Trophoblast cell (in vitro differentiated cells and primary cell): ENCODE measurements at regions not wholly inside any gene's neighbourhood (a gene's known extent, or its start where the extent isn't known, plus 50 kb on each side); places are given as distances from the start of the nearest gene placed in this dataset.

Experiments used
- DNase-seq, 2 donors: peaks; one replicate each; pipeline ENCODE4 v3.0.0-alpha.2; 2016
- H2AFZ ChIP-seq: 2 replicates; pipeline ENCODE4 v1.6.1; 2013; ENCODE audit warnings: low read length, moderate library complexity, mild to moderate bottlenecking; ENCODE audit not compliant: insufficient read depth, poor library complexity
- H2AK5ac ChIP-seq: 2 replicates; pipeline ENCODE4 v1.6.1; 2013; ENCODE audit warnings: mild to moderate bottlenecking, low read length
- H2BK120ac ChIP-seq: 2 replicates; pipeline ENCODE4 v1.6.1; 2013; ENCODE audit warnings: low read length, mild to moderate bottlenecking, moderate library complexity; ENCODE audit not compliant: insufficient read depth, poor library complexity
- H2BK12ac ChIP-seq: 2 replicates; pipeline ENCODE4 v1.6.1; 2013; ENCODE audit warnings: mild to moderate bottlenecking, low read length, moderate library complexity
- H2BK5ac ChIP-seq: 2 replicates; pipeline ENCODE4 v1.6.1; 2013; ENCODE audit warnings: low read length, low read depth, moderate library complexity, mild to moderate bottlenecking; ENCODE audit not compliant: poor library complexity
- H3K14ac ChIP-seq: 2 replicates; pipeline ENCODE4 v1.6.1; 2013; ENCODE audit warnings: mild to moderate bottlenecking, low read length
- H3K18ac ChIP-seq: 2 replicates; pipeline ENCODE4 v1.6.1; 2013; ENCODE audit warnings: mild to moderate bottlenecking, low read length
- H3K23ac ChIP-seq: 2 replicates; pipeline ENCODE4 v1.6.1; 2013; ENCODE audit warnings: low read length
- H3K27ac ChIP-seq: 2 replicates; pipeline ENCODE4 v1.5.1; 2013; ENCODE audit warnings: low read depth, mild to moderate bottlenecking, inconsistent platforms, low read length, moderate library complexity
- H3K27me3 ChIP-seq: 2 replicates; pipeline ENCODE4 v1.6.1; 2013; ENCODE audit warnings: inconsistent platforms, mild to moderate bottlenecking, low read length, moderate library complexity; ENCODE audit not compliant: insufficient read depth
- H3K36me3 ChIP-seq, 2 experiments: 1 replicate in 1 of 2; 2 replicates in 1 of 2; pipeline ENCODE4 v1.6.1; 2013; ENCODE audit warnings: low read length in 2 of 2, mild to moderate bottlenecking in 2 of 2, moderate library complexity in 1 of 2; ENCODE audit not compliant: insufficient read depth in 2 of 2, control insufficient read depth in 1 of 2
- H3K4ac ChIP-seq: 2 replicates; pipeline ENCODE4 v1.6.1; 2013; ENCODE audit warnings: low read depth, mild to moderate bottlenecking, low read length, moderate library complexity
- H3K4me1 ChIP-seq, 2 experiments: 1 replicate in 1 of 2; 2 replicates in 1 of 2; pipeline ENCODE4 v1.6.1; 2013; ENCODE audit warnings: low read length in 2 of 2, mild to moderate bottlenecking in 2 of 2, moderate library complexity in 1 of 2; ENCODE audit not compliant: insufficient read depth in 2 of 2, control insufficient read depth in 1 of 2
- H3K4me2 ChIP-seq: 2 replicates; pipeline ENCODE4 v1.6.1; 2013; ENCODE audit warnings: inconsistent platforms, mild to moderate bottlenecking, low read length, moderate library complexity
- H3K4me3 ChIP-seq: 2 replicates; pipeline ENCODE4 v1.5.1; 2013; ENCODE audit warnings: mild to moderate bottlenecking, low read depth, low read length, inconsistent platforms
- H3K79me1 ChIP-seq: one replicate; pipeline ENCODE4 v1.6.1; 2013; ENCODE audit warnings: low read length
- H3K79me2 ChIP-seq: 2 replicates; pipeline ENCODE4 v1.6.1; 2013; ENCODE audit warnings: low read length, mild to moderate bottlenecking; ENCODE audit not compliant: control insufficient read depth, insufficient read depth, poor library complexity
- H3K9ac ChIP-seq: 2 replicates; pipeline ENCODE4 v1.6.1; 2013; ENCODE audit warnings: mild to moderate bottlenecking, low read length
- H3K9me3 ChIP-seq: 2 replicates; pipeline ENCODE4 v1.6.1; 2013; ENCODE audit warnings: low read depth, mild to moderate bottlenecking, control low read depth, inconsistent platforms, low read length; ENCODE audit not compliant: insufficient read depth
- H4K12ac ChIP-seq: 2 replicates; pipeline ENCODE4 v1.6.1; 2013; ENCODE audit warnings: low read depth, mild to moderate bottlenecking, low read length, moderate library complexity
- H4K8ac ChIP-seq: 2 replicates; pipeline ENCODE4 v1.6.1; 2013; ENCODE audit warnings: low read depth, mild to moderate bottlenecking, low read length, moderate library complexity
- H4K91ac ChIP-seq: one replicate; pipeline ENCODE4 v1.6.1; 2013; ENCODE audit warnings: low read depth, mild to moderate bottlenecking, low read length, moderate library complexity
- WGBS: extraction: QIAGEN DNeasy Blood & Tissue Kit; methylation state at CpG from one replicate; pipeline ENCODE4 v1.1.7; 2013; ENCODE audit warnings: missing lambda C conversion rate; ENCODE audit not compliant: insufficient read length, insufficient coverage; ENCODE audit errors: extremely low coverage; 5-methylcytosine and 5-hydroxymethylcytosine counted together

DNA sequence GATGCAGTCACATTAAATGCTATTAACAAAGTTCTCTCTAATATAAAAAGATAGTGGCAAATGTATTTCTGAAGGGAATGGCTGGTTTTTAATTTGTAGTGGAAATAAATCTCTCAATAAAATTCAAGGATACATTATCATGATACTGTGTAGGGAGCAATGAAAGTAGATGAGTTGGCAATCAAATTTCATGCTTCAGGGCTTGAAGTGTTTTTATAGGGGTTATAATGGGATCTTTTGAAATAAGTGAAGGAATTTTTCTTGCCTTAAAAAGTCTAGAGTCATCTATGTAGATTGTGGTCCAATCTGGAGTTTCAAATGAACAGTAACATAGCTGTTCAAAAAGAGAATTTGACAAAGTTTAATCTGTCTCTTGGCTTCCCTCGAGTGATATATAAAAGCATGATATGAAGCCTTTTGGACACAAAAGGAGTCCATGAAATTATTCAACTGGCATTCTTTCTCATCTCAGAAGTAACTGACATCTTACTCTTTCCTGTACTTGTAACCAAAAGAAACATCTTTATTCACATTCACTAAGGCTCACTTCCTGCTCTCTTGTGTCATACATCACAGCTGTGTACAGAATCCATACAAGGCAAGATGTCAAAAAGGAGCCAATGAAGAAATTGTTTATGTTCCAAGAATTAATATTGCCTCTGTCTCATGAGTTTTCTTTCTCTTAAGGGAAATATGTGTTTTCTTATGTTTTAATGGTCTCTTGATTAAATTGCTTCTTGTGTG lies 591.0 kb upstream of the GJE1 start:
- Histone ChIP-seq H3K27ac (no peak overlapping the region), H2AK5ac (no peak overlapping the region), H3K36me3 (no peaks in the 10 kb centered on the region), H3K9me3 (peaks cover 2% of the 10 kb centered on the region), H2BK120ac (no peak overlapping the region), H4K12ac (no peak overlapping the region), H2AFZ (no peak overlapping the region), H3K4me2 (no peak overlapping the region), H3K23ac (no peak overlapping the region), H3K4me3 (no peak overlapping the region), H3K27me3 (no peaks in the 10 kb centered on the region), H3K9ac (no peak overlapping the region), H3K79me1 (no peaks in the 10 kb centered on the region), H3K14ac (no peak overlapping the region), H4K8ac (no peak overlapping the region), H2BK5ac (no peak overlapping the region), H3K18ac (no peak overlapping the region), H4K91ac (no peak overlapping the region), H2BK12ac (no peak overlapping the region), H3K4me1 (no peaks in the 10 kb centered on the region), H3K4ac (no peak overlapping the region), H3K79me2 (no peaks in the 10 kb centered on the region)
- WGBS: no CpG with 5 or more reads among the region's 1 CpG
- DNase-seq: no peak

- H2BK12ac ChIP-seq: no peak overlapping the region
Observed at GRCh38 chr6:141540207-141540606, 592.5 kb upstream of the GJE1 start.

GRCh38 chr6:141539617-141540016 lies 593.1 kb upstream of the GJE1 start:
- no peak overlapping the region for H4K91ac ChIP-seq
- H3K4ac ChIP-seq: no peak overlapping the region
- no peak overlapping the region for H3K18ac ChIP-seq
- no peak overlapping the region for H2BK12ac ChIP-seq
- no peak overlapping the region for H3K9ac ChIP-seq
- H2BK5ac ChIP-seq: no peak overlapping the region
- H3K36me3 ChIP-seq: no peaks in the 10 kb centered on the region
- H3K4me2 ChIP-seq: no peak overlapping the region
- H2AFZ ChIP-seq: no peak overlapping the region
- H3K27ac ChIP-seq: no peak overlapping the region
- no peaks in the 10 kb centered on the region for H3K4me1 ChIP-seq
- H3K9me3 ChIP-seq: peaks cover under 1% of the 10 kb centered on the region
- no peaks in the 10 kb centered on the region for H3K79me1 ChIP-seq
- no peaks in the 10 kb centered on the region for H3K79me2 ChIP-seq
- H2BK120ac ChIP-seq: no peak overlapping the region
- DNase-seq: no peak
- no CpG with 5 or more reads among the region's 1 CpG for WGBS
- H3K4me3 ChIP-seq: no peak overlapping the region
- no peak overlapping the region for H4K8ac ChIP-seq
- no peak overlapping the region for H3K14ac ChIP-seq
- no peaks in the 10 kb centered on the region for H3K27me3 ChIP-seq
- no peak overlapping the region for H3K23ac ChIP-seq
- no peak overlapping the region for H2AK5ac ChIP-seq
- no peak overlapping the region for H4K12ac ChIP-seq

More at GRCh38 chr6:141540207-141540606, 592.5 kb upstream of the GJE1 start:
- H3K36me3 ChIP-seq: no peaks in the 10 kb centered on the region
- no peak overlapping the region for H3K27ac ChIP-seq
- H3K18ac ChIP-seq: no peak overlapping the region
- no peaks in the 10 kb centered on the region for H3K79me2 ChIP-seq
- H4K8ac ChIP-seq: no peak overlapping the region
- peaks cover 2% of the 10 kb centered on the region for H3K9me3 ChIP-seq
- H2AK5ac ChIP-seq: no peak overlapping the region
- H4K91ac ChIP-seq: no peak overlapping the region
- H3K4me3 ChIP-seq: no peak overlapping the region
- no peaks in the 10 kb centered on the region for H3K79me1 ChIP-seq
- no peak overlapping the region for H2AFZ ChIP-seq
- no peak overlapping the region for H2BK5ac ChIP-seq
- no peak overlapping the region for H3K9ac ChIP-seq
- H3K4me1 ChIP-seq: no peaks in the 10 kb centered on the region
- DNase-seq: no peak
- no peak overlapping the region for H4K12ac ChIP-seq
- no peak overlapping the region for H3K4me2 ChIP-seq
- H3K23ac ChIP-seq: no peak overlapping the region
- WGBS: no CpG with 5 or more reads among the region's 4 CpGs
- no peak overlapping the region for H3K4ac ChIP-seq
- H3K14ac ChIP-seq: no peak overlapping the region
- no peaks in the 10 kb centered on the region for H3K27me3 ChIP-seq
- H2BK120ac ChIP-seq: no peak overlapping the region

- Histone ChIP-seq H3K79me2 (no peaks in the 10 kb centered on the region), H3K27me3 (no peaks in the 10 kb centered on the region), H3K36me3 (no peaks in the 10 kb centered on the region), H2AK5ac (no peak overlapping the region), H3K18ac (no peak overlapping the region), H4K8ac (no peak overlapping the region), H3K4me2 (no peak overlapping the region), H2BK12ac (no peak overlapping the region), H3K27ac (no peak overlapping the region), H2AFZ (no peak overlapping the region), H3K9me3 (peaks cover 7% of the 10 kb centered on the region), H3K4me3 (no peak overlapping the region), H3K79me1 (no peaks in the 10 kb centered on the region), H3K23ac (no peak overlapping the region), H3K9ac (no peak overlapping the region), H4K12ac (no peak overlapping the region), H3K14ac (no peak overlapping the region), H3K4ac (no peak overlapping the region), H4K91ac (no peak overlapping the region), H2BK120ac (no peak overlapping the region), H3K4me1 (no peaks in the 10 kb centered on the region), H2BK5ac (no peak overlapping the region)
- no peak for DNase-seq
- no CpG with 5 or more reads among the region's 2 CpGs for WGBS
Observed at GRCh38 chr6:141532211-141532610, 600.5 kb upstream of the GJE1 start.
